ENCODE measurements at regions not wholly inside any gene's neighbourhood (a gene's known extent, or its start where the extent isn't known, plus 50 kb on each side); places are given as distances from the start of the nearest gene placed in this dataset.

DNA sequence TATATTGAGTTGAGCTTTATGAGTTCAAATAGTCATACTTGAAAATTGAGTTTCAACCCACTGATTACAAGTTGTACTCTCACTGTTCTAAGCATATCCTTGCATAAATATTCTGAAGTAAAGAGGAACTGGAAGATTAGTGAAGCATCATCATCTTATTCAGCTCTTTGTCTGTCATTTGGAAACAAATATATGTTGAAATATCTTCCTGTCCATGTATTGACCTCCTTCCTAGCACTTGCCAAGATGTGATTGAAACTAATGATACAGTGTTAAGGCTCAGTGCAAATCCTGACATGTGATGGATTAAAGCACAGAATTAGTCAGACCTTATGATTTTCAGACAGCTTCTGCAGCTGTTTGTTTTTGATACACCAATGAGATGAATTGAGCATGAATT lies 434.3 kb downstream of the TBC1D32 start:
- no peak for TF ChIP-seq CTCF (IDR thresholded peaks at IDR 0.05)
- no peak for TF ChIP-seq POLR2A (IDR thresholded peaks at IDR 0.05)

Data from Peyer's patch (tissue), 4 donors.